GM18858 (cell line): ENCODE measurements at regions not wholly inside any gene's neighbourhood (a gene's known extent, or its start where the extent isn't known, plus 50 kb on each side); places are given as distances from the start of the nearest gene placed in this dataset.

Experiments
- ATAC-seq: cut with Tn5 transposase; IDR thresholded peaks from one replicate; pipeline ENCODE4 v1.9.1; 2021; ENCODE audit not compliant: unreplicated experiment

- ATAC-seq: no peak
These were observed 243.9 kb upstream of the FAT4 start for GRCh38 chr4:125070861-125071260.

- no peak for ATAC-seq
These were observed 252.4 kb upstream of the FAT4 start for GRCh38 chr4:125062115-125063050.

GRCh38 chr4:125060376-125060775 is 254.4 kb upstream of the FAT4 start:
- ATAC-seq: no peak

- no peak for ATAC-seq
These were observed 265.0 kb upstream of the FAT4 start for GRCh38 chr4:125049711-125050110.

GRCh38 chr4:125045311-125045710 is 269.4 kb upstream of the FAT4 start:
- ATAC-seq: no peak

- no peak for ATAC-seq
These were observed 269.9 kb upstream of the FAT4 start for GRCh38 chr4:125044886-125045285.

- ATAC-seq: no peak
These were observed 271.3 kb upstream of the FAT4 start for GRCh38 chr4:125043486-125043885.

- no peak for ATAC-seq
These were observed 272.7 kb upstream of the FAT4 start for GRCh38 chr4:125042041-125042440.

GRCh38 chr4:125041372-125041930 is 273.3 kb upstream of the FAT4 start:
- no peak for ATAC-seq

- no peak for ATAC-seq
These were observed 275.2 kb upstream of the FAT4 start for GRCh38 chr4:125039550-125039949.

GRCh38 chr4:125022855-125023501 is 291.8 kb upstream of the FAT4 start:
- ATAC-seq: no peak

- no peak for ATAC-seq
These were observed 293.6 kb upstream of the FAT4 start for GRCh38 chr4:125021189-125021588.

- no peak for ATAC-seq
These were observed 294.4 kb upstream of the FAT4 start for GRCh38 chr4:125020089-125021034.

- no peak for ATAC-seq
These were observed 297.9 kb upstream of the FAT4 start for GRCh38 chr4:125016892-125017299.

GRCh38 chr4:125013891-125014290 is 300.9 kb upstream of the FAT4 start:
- no peak for ATAC-seq

GRCh38 chr4:125011646-125012045 is 299.1 kb upstream of the ANKRD50 start:
- ATAC-seq: no peak

GRCh38 chr4:125010796-125011503 is 298.4 kb upstream of the ANKRD50 start:
- no peak for ATAC-seq

- ATAC-seq: no peak
These were observed 296.1 kb upstream of the ANKRD50 start for GRCh38 chr4:125008676-125009075.

GRCh38 chr4:125004676-125005075 is 292.1 kb upstream of the ANKRD50 start:
- ATAC-seq: no peak

GRCh38 chr4:125003840-125004239 is 291.3 kb upstream of the ANKRD50 start:
- no peak for ATAC-seq
